ENCODE measurements at regions not wholly inside any gene's neighbourhood (a gene's known extent, or its start where the extent isn't known, plus 50 kb on each side); places are given as distances from the start of the nearest gene placed in this dataset.

- H3K4me3 ChIP-seq (ENCODE audit: low read depth, poor library complexity, severe bottlenecking): no peak overlapping the region
- TF ChIP-seq CTCF (IDR thresholded peaks at IDR 0.05) (no peak), POLR2A (IDR thresholded peaks at IDR 0.05) (no peak)
- 68 to 79% methylated on average over 3 of the region's 3 CpGs for WGBS, 2 donors
- intact Hi-C loops (cut with DNase I; ENCODE audit: low total_unique reads): loop anchor here (2.0 kb wide), 1 partner anchor 46 kb away; no protein-coding TSS in a partner anchor
- no peak for DNase-seq (ENCODE audit: low spot score in 2 of 2)
These were observed 420.6 kb downstream of the LRFN5 start for GRCh38 chr14:42027271-42027670.

- WGBS, 2 donors: 77 to 79% methylated on average over 2 of the region's 2 CpGs
- TF ChIP-seq POLR2A (IDR thresholded peaks at IDR 0.05) (no peak), CTCF (IDR thresholded peaks at IDR 0.05) (no peak)
- intact Hi-C loops (cut with DNase I; ENCODE audit: low total_unique reads): no loop called here
- DNase-seq (ENCODE audit: low spot score in 2 of 2): no peak
- no peak overlapping the region for H3K4me3 ChIP-seq (ENCODE audit: low read depth, poor library complexity, severe bottlenecking)
These were observed 416.8 kb downstream of the LRFN5 start for GRCh38 chr14:42023452-42023851.

- TF ChIP-seq CTCF (IDR thresholded peaks at IDR 0.05): no peak
- no peak for TF ChIP-seq POLR2A (IDR thresholded peaks at IDR 0.05)
- 79 to 84% methylated on average over 3 of the region's 3 CpGs for WGBS, 2 donors
- no peak for DNase-seq (ENCODE audit: low spot score in 2 of 2)
- intact Hi-C loops (cut with DNase I; ENCODE audit: low total_unique reads): no loop called here
- no peak overlapping the region for H3K4me3 ChIP-seq (ENCODE audit: low read depth, poor library complexity, severe bottlenecking)
These were observed 407.6 kb downstream of the LRFN5 start for GRCh38 chr14:42014301-42014700.

- intact Hi-C loops (cut with DNase I; ENCODE audit: low total_unique reads): no loop called here
- H3K4me3 ChIP-seq (ENCODE audit: low read depth, poor library complexity, severe bottlenecking): no peak overlapping the region
- no peak for TF ChIP-seq CTCF (IDR thresholded peaks at IDR 0.05)
- no peak for TF ChIP-seq POLR2A (IDR thresholded peaks at IDR 0.05)
- no peak for DNase-seq (ENCODE audit: low spot score in 2 of 2)
- 41 to 50% methylated on average over 2 of the region's 2 CpGs for WGBS, 2 donors
These were observed 406.9 kb downstream of the LRFN5 start for GRCh38 chr14:42013559-42013958.

- intact Hi-C loops (cut with DNase I; ENCODE audit: low total_unique reads): no loop called here
- DNase-seq (ENCODE audit: low spot score in 2 of 2): no peak
- TF ChIP-seq CTCF (IDR thresholded peaks at IDR 0.05): no peak
- no peak for TF ChIP-seq POLR2A (IDR thresholded peaks at IDR 0.05)
- no peak overlapping the region for H3K4me3 ChIP-seq (ENCODE audit: low read depth, poor library complexity, severe bottlenecking)
These were observed 406.5 kb downstream of the LRFN5 start for GRCh38 chr14:42013153-42013552.

GRCh38 chr14:42011221-42011620 is 404.5 kb downstream of the LRFN5 start:
- no peak for DNase-seq (ENCODE audit: low spot score in 2 of 2)
- TF ChIP-seq POLR2A (IDR thresholded peaks at IDR 0.05) (no peak), CTCF (IDR thresholded peaks at IDR 0.05) (no peak)
- H3K4me3 ChIP-seq (ENCODE audit: low read depth, poor library complexity, severe bottlenecking): no peak overlapping the region
- intact Hi-C loops (cut with DNase I; ENCODE audit: low total_unique reads): no loop called here
- WGBS, 2 donors: 46 to 64% methylated on average over 1 of the region's 1 CpG

All from lower leg skin (tissue), 4 donors.